ENCODE measurements at regions not wholly inside any gene's neighbourhood (a gene's known extent, or its start where the extent isn't known, plus 50 kb on each side); places are given as distances from the start of the nearest gene placed in this dataset.

DNA sequence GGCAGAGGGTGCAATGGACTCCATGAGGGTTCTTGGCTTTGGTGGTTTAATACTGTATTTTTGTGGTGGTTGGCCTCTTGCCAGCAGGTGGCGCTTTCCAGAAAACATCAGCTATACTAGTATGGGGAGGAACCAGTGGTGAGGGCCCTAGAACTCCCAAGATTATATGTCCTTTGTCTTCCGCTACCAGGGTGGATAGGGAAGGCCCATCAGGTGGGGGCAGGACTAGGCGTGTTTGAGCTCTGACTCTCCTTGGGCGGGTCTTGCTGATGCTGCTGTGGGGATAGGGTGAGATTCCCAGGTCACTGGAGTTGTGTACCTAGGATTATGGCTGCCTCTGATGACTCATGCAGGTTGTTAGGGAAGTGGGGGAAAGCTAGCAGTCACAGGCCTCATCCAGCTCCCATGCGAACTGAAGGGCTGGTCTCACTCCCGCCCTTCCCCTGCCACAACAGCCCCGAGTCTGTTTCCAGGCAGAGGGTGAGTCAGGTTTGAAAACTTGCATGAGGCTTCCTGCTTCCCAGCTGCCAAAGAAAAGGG lies 357.7 kb downstream of the OTOL1 start:
- Mint-ChIP-seq H3K4me1 (peaks cover 4% of the 10 kb centered on the region), H3K9me3 (peaks cover 0 to 1% (median 0%) of the 10 kb centered on the region in 7 donors)
- WGBS (ENCODE audit: insufficient coverage): 80% methylated on average over 6 of the region's 7 CpGs

DNA sequence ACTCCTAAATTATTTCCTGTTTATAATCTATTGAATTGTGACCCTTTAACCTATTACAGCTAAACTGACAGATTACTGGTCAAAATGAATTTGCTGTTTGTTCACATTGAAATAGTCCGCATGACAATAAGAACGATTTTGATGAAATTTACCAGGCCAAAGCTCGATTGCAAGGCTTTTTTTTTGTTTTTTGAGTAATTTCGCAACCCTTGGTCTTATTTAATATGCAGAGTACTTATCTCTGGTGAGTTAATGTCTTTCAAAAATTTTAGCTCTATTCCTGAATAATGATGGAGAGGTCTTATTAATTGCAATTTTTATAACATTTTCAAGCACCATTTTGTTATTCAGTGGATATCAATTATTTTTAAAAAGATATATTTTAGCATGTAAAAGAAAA lies 362.4 kb downstream of the OTOL1 start:
- Mint-ChIP-seq H3K4me3 (no peak overlapping the region), H3K27me3 (ENCODE audit: low read depth in 3 of 3) (peaks cover 0 to 3% (median 0%) of the 10 kb centered on the region in 3 donors), H3K9me3 (peaks cover 0 to 1% (median 0%) of the 10 kb centered on the region in 7 donors), H3K4me1 (peaks cover 4% of the 10 kb centered on the region), H3K36me3 (no peaks in the 10 kb centered on the region), H3K27ac (no peak overlapping the region)
- DNase-seq: no peak
- no peak overlapping the region for H3K9ac ChIP-seq (ENCODE audit: insufficient read depth, low read length, poor library complexity, severe bottlenecking)
- H4K20me1 ChIP-seq (ENCODE audit: insufficient read depth, low read length): no peaks in the 10 kb centered on the region
- H3K4me3 ChIP-seq (replicated peaks in 1 of 3; ENCODE audit: low read depth in 2 of 3, low read length in 3 of 3): no peak overlapping the region
- no peak overlapping the region for H2AFZ ChIP-seq (ENCODE audit: insufficient read depth, low read depth, low read length, poor library complexity, severe bottlenecking)
- H3K27ac ChIP-seq (ENCODE audit: low read depth in 1 of 2, low read length in 2 of 2): no peak overlapping the region
- H3K27me3 ChIP-seq (ENCODE audit: control insufficient read depth in 2 of 2, insufficient read depth in 2 of 2, low read length in 2 of 2): no peaks in the 10 kb centered on the region
- no CpG with 5 or more reads among the region's 4 CpGs for WGBS (ENCODE audit: insufficient coverage)
- H3K4me1 ChIP-seq (ENCODE audit: control insufficient read depth in 1 of 2, insufficient read depth in 2 of 2, low read length in 2 of 2): no peaks in the 10 kb centered on the region
- intact Hi-C loops (cut with micrococcal nuclease): no loop called here
- no peaks in the 10 kb centered on the region for H3K36me3 ChIP-seq (replicated peaks in 1 of 2; ENCODE audit: control insufficient read depth in 1 of 2, insufficient read depth in 2 of 2, low read length in 2 of 2)
- H3K4me2 ChIP-seq (replicated peaks; ENCODE audit: extremely low read depth, low read length, poor library complexity, severe bottlenecking): no peak overlapping the region
- H3K79me2 ChIP-seq (ENCODE audit: insufficient read depth, low read length): no peaks in the 10 kb centered on the region
- no peaks in the 10 kb centered on the region for H3K9me3 ChIP-seq (replicated peaks in 1 of 2; ENCODE audit: control insufficient read depth in 1 of 2, insufficient read depth in 1 of 2, low read length in 2 of 2)
- TF ChIP-seq, protein P1, sequence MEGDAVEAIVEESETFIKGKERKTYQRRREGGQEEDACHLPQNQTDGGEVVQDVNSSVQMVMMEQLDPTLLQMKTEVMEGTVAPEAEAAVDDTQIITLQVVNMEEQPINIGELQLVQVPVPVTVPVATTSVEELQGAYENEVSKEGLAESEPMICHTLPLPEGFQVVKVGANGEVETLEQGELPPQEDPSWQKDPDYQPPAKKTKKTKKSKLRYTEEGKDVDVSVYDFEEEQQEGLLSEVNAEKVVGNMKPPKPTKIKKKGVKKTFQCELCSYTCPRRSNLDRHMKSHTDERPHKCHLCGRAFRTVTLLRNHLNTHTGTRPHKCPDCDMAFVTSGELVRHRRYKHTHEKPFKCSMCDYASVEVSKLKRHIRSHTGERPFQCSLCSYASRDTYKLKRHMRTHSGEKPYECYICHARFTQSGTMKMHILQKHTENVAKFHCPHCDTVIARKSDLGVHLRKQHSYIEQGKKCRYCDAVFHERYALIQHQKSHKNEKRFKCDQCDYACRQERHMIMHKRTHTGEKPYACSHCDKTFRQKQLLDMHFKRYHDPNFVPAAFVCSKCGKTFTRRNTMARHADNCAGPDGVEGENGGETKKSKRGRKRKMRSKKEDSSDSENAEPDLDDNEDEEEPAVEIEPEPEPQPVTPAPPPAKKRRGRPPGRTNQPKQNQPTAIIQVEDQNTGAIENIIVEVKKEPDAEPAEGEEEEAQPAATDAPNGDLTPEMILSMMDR (IDR thresholded peaks at IDR 0.05): no peak

More for the DNA sequence above, 357.7 kb downstream of the OTOL1 start:
- Mint-ChIP-seq H3K36me3 (no peaks in the 10 kb centered on the region), H3K27me3 (ENCODE audit: low read depth in 3 of 3) (no peaks in the 10 kb centered on the region), H3K27ac (no peak overlapping the region), H3K4me3 (no peak overlapping the region)
- H3K9me3 ChIP-seq (replicated peaks in 1 of 2; ENCODE audit: control insufficient read depth in 1 of 2, insufficient read depth in 1 of 2, low read length in 2 of 2): no peaks in the 10 kb centered on the region
- H3K4me3 ChIP-seq (replicated peaks in 1 of 3; ENCODE audit: low read depth in 2 of 3, low read length in 3 of 3): no peak overlapping the region
- no peaks in the 10 kb centered on the region for H3K4me1 ChIP-seq (ENCODE audit: control insufficient read depth in 1 of 2, insufficient read depth in 2 of 2, low read length in 2 of 2)
- no peak overlapping the region for H3K9ac ChIP-seq (ENCODE audit: insufficient read depth, low read length, poor library complexity, severe bottlenecking)
- no peaks in the 10 kb centered on the region for H3K27me3 ChIP-seq (ENCODE audit: control insufficient read depth in 2 of 2, insufficient read depth in 2 of 2, low read length in 2 of 2)
- no peaks in the 10 kb centered on the region for H3K36me3 ChIP-seq (replicated peaks in 1 of 2; ENCODE audit: control insufficient read depth in 1 of 2, insufficient read depth in 2 of 2, low read length in 2 of 2)
- no peak overlapping the region for H2AFZ ChIP-seq (ENCODE audit: insufficient read depth, low read depth, low read length, poor library complexity, severe bottlenecking)
- no peak overlapping the region for H3K27ac ChIP-seq (ENCODE audit: low read depth in 1 of 2, low read length in 2 of 2)
- H3K4me2 ChIP-seq (replicated peaks; ENCODE audit: extremely low read depth, low read length, poor library complexity, severe bottlenecking): no peak overlapping the region
- TF ChIP-seq, protein P1 (IDR thresholded peaks at IDR 0.05): no peak
- no peaks in the 10 kb centered on the region for H3K79me2 ChIP-seq (ENCODE audit: insufficient read depth, low read length)
- H4K20me1 ChIP-seq (ENCODE audit: insufficient read depth, low read length): no peaks in the 10 kb centered on the region
- DNase-seq: peak in 1 of 3 donors; percentile 47
- intact Hi-C loops (cut with micrococcal nuclease): no loop called here

Measured in CD14-positive monocyte (primary cell).